ENCODE measurements at regions not wholly inside any gene's neighbourhood (a gene's known extent, or its start where the extent isn't known, plus 50 kb on each side); places are given as distances from the start of the nearest gene placed in this dataset.

DNA sequence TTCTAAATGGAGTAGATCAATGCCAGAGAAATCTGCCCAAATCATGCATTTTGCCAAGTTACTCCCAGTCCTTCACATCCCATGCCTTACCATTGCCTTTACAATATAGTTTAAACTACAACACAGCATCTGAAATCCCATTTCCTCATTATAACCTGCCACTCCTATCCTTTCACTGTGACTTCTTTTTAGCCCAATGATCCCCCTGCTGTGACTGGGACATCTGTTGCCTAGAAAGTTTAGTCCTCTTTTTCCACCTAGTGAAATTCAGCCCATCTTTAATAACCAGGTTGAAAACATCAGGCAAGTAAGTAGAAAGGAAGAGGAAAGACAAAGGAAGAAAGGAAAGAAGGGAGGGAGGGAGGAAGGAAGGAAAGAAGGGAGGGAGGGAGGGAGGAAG, 627.9 kb upstream of the ZNF385D start:
- Histone ChIP-seq H3K4me1 (ENCODE audit: insufficient read depth, low read length) (no peaks in the 10 kb centered on the region), H3K14ac (ENCODE audit: insufficient read depth, low read length) (no peak overlapping the region), H2BK20ac (ENCODE audit: low read depth, low read length, poor library complexity, severe bottlenecking) (no peak overlapping the region), H4K5ac (ENCODE audit: insufficient read length, low read depth, low read length) (no peak overlapping the region), H4K8ac (replicated peaks; ENCODE audit: insufficient read length, low read depth, low read length) (no peak overlapping the region), H2BK5ac (ENCODE audit: insufficient read length, low read length) (no peak overlapping the region), H2AFZ (ENCODE audit: low read length) (no peak overlapping the region), H3T11ph (ENCODE audit: low read length) (no peak overlapping the region), H3K27me3 (ENCODE audit: insufficient read depth, low read length) (no peaks in the 10 kb centered on the region), H2BK120ac (ENCODE audit: low read depth, low read length, poor library complexity, severe bottlenecking) (no peak overlapping the region), H3K9ac (ENCODE audit: extremely low read depth, insufficient read length, low read length) (no peak overlapping the region), H3K79me1 (ENCODE audit: insufficient read depth, low read depth, low read length, poor library complexity, severe bottlenecking) (no peaks in the 10 kb centered on the region), H3K56ac (ENCODE audit: insufficient read length, low read depth, low read length) (no peak overlapping the region), H4K20me1 (ENCODE audit: control insufficient read depth, insufficient read depth, insufficient read length) (no peaks in the 10 kb centered on the region), H3K23ac (ENCODE audit: insufficient read length, low read depth, low read length) (no peak overlapping the region), H4K91ac (ENCODE audit: insufficient read length, low read depth, low read length) (no peak overlapping the region), H3K23me2 (ENCODE audit: insufficient read length, low read depth, low read length, poor library complexity, severe bottlenecking) (no peaks in the 10 kb centered on the region), H2AK5ac (ENCODE audit: insufficient read length, low read length) (no peak overlapping the region), H3K4ac (ENCODE audit: low read depth, low read length) (no peak overlapping the region), H3K79me2 (ENCODE audit: insufficient read depth, low read length) (no peaks in the 10 kb centered on the region), H3K18ac (ENCODE audit: insufficient read length, low read depth, low read length) (no peak overlapping the region), H3K9me3 (ENCODE audit: control insufficient read depth, low read depth, low read length) (no peaks in the 10 kb centered on the region), H3K27ac (ENCODE audit: insufficient read length, low read depth, low read length) (no peak overlapping the region), H2BK15ac (ENCODE audit: low read depth, low read length) (no peak overlapping the region), H3K4me2 (ENCODE audit: insufficient read depth, insufficient read length, low read length) (no peak overlapping the region), H2BK12ac (ENCODE audit: insufficient read length, low read depth, low read length) (no peak overlapping the region)
- TF ChIP-seq, protein P1, sequence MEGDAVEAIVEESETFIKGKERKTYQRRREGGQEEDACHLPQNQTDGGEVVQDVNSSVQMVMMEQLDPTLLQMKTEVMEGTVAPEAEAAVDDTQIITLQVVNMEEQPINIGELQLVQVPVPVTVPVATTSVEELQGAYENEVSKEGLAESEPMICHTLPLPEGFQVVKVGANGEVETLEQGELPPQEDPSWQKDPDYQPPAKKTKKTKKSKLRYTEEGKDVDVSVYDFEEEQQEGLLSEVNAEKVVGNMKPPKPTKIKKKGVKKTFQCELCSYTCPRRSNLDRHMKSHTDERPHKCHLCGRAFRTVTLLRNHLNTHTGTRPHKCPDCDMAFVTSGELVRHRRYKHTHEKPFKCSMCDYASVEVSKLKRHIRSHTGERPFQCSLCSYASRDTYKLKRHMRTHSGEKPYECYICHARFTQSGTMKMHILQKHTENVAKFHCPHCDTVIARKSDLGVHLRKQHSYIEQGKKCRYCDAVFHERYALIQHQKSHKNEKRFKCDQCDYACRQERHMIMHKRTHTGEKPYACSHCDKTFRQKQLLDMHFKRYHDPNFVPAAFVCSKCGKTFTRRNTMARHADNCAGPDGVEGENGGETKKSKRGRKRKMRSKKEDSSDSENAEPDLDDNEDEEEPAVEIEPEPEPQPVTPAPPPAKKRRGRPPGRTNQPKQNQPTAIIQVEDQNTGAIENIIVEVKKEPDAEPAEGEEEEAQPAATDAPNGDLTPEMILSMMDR (conservative IDR thresholded peaks at IDR 0.05) = no peak
- no peak overlapping the region for H3K27ac Mint-ChIP-seq
- no peaks in the 10 kb centered on the region for H3K36me3 Mint-ChIP-seq (ENCODE audit: insufficient read depth in 1 of 3, low read depth in 3 of 3)
- H3K4me1 Mint-ChIP-seq = peaks cover 3 to 5% of the 10 kb centered on the region in 2 experiments
- H3K27me3 Mint-ChIP-seq (ENCODE audit: low read depth) = peaks cover 25% of the 10 kb centered on the region
- no peaks in the 10 kb centered on the region for H3K9me3 Mint-ChIP-seq
- H3K4me3 Mint-ChIP-seq = no peak overlapping the region
- DNase-seq = no peak
